ENCODE measurements at regions not wholly inside any gene's neighbourhood (a gene's known extent, or its start where the extent isn't known, plus 50 kb on each side); places are given as distances from the start of the nearest gene placed in this dataset.

DNA sequence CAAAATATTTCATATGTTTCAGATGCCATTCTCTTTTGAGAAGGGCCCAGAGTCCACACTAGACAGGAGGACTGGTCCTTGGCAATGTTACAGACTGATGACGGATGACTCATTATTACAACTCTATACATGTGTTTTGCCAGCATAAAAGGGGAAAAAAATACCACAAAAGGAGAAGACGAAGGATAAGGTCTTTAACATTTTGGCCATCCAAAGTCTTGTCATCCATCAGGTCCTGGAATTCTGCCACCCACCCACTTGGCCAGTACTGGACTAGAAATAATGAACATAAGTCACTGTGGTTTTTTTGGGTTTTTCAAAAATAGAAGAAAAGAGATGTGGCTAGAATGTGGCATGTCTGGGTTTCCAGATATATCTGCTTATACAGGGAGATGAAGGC, 57.7 kb upstream of the BDNF start:
- no peak for DNase-seq

DNA sequence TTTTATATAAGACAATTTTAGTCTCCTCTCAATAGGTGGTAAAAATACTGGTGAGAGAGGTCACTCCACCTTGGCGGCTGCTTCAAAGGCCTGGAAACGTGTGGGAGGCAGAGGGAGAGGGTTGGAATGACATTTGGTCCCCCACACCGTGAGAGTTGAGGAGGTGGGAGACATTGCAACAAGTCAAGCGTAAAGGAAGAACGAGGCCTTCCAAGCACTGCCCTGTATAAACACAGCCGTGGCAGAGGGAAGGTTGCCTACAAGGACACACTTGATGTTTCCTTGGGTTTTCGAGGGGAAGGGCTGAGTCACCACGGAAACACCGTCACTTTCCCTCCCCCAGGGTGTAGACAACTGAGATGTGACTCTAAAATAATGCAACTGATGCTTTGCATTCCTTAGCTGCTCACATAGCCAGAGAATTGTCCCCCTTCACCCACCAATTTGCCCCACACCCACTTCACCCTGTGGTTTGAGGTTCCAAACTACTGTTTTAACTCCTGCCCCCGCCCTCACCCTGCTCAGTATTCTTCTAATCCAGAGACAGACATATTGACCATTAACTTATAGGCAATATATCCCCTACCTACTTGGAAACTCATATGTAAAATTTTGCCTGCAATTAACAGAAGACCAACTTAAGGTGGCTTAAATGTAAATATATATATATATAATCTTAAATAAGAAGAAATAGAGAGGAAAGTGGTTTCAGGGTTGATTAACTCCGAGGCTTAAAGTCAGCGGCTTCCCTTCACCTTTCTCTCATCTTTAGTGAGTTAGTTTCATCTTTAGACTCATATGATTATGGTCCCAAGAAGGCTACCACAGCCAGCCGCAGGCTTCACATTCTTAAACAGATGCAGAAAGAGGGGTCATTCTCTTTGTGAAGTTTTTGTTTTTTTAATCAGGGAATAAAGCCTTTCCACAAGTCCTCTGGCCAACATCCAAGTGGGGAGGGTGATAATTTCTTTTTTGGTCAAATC, 54.1 kb upstream of the BDNF start:
- DNase-seq, result no peak
